ENCODE measurements at regions not wholly inside any gene's neighbourhood (a gene's known extent, or its start where the extent isn't known, plus 50 kb on each side); places are given as distances from the start of the nearest gene placed in this dataset.

DNA sequence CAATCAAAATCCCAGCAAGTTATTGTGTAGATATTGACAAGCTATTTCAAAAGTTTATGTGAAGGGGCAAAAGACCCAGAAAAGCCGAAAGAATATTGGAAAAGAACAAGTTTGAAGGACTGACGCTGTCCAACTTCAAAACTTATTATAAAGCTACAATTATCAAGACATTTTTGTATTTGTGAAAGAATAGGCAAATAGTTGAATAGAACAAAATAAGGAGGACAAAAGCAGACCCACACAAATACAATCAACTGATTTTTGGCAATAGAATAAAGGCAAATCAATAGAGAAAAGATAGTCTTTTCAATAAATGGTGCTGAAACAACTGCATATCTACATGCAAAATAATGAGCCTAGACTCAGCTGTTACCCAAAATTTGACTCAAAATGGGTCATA is 807.7 kb upstream of the CDH6 start:
- Histone ChIP-seq H2AFZ (ENCODE audit: low read depth) (no peak overlapping the region), H3K27ac (ENCODE audit: low read depth in 2 of 2, low read length in 1 of 2) (no peak overlapping the region), H3F3A (replicated peaks; ENCODE audit: insufficient read depth) (no peaks in the 10 kb centered on the region), H3K9ac (no peak overlapping the region), H3K36me3 (replicated peaks in 1 of 2; ENCODE audit: control insufficient read depth in 1 of 2, insufficient read depth in 2 of 2, low read length in 1 of 2) (no peaks in the 10 kb centered on the region), H3K9me3 (no peaks in the 10 kb centered on the region), H3K4me3 (ENCODE audit: low read depth in 2 of 2, low read length in 1 of 2) (no peak overlapping the region), H3K4me2 (no peak overlapping the region), H3K79me2 (ENCODE audit: insufficient read depth) (no peaks in the 10 kb centered on the region), H3K4me1 (ENCODE audit: control insufficient read depth in 1 of 2, insufficient read depth in 2 of 2, low read depth in 1 of 2, low read length in 1 of 2) (no peaks in the 10 kb centered on the region), H3K27me3 (ENCODE audit: insufficient read depth) (no peaks in the 10 kb centered on the region), H4K20me1 (ENCODE audit: insufficient read depth) (no peaks in the 10 kb centered on the region), H3K9me2 (no peaks in the 10 kb centered on the region)
- no peak for DNase-seq
- TF ChIP-seq NRF1 (IDR thresholded peaks at IDR 0.05; ENCODE audit: low read depth, low read length), result no peak
- no peak for TF ChIP-seq SMC3 (IDR thresholded peaks at IDR 0.05; ENCODE audit: low read depth, low read length)
- TF ChIP-seq, protein P1, sequence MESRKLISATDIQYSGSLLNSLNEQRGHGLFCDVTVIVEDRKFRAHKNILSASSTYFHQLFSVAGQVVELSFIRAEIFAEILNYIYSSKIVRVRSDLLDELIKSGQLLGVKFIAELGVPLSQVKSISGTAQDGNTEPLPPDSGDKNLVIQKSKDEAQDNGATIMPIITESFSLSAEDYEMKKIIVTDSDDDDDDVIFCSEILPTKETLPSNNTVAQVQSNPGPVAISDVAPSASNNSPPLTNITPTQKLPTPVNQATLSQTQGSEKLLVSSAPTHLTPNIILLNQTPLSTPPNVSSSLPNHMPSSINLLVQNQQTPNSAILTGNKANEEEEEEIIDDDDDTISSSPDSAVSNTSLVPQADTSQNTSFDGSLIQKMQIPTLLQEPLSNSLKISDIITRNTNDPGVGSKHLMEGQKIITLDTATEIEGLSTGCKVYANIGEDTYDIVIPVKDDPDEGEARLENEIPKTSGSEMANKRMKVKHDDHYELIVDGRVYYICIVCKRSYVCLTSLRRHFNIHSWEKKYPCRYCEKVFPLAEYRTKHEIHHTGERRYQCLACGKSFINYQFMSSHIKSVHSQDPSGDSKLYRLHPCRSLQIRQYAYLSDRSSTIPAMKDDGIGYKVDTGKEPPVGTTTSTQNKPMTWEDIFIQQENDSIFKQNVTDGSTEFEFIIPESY (IDR thresholded peaks at IDR 0.05; ENCODE audit: borderline replicate concordance, low read depth), result no peak
- TF ChIP-seq, protein P2, sequence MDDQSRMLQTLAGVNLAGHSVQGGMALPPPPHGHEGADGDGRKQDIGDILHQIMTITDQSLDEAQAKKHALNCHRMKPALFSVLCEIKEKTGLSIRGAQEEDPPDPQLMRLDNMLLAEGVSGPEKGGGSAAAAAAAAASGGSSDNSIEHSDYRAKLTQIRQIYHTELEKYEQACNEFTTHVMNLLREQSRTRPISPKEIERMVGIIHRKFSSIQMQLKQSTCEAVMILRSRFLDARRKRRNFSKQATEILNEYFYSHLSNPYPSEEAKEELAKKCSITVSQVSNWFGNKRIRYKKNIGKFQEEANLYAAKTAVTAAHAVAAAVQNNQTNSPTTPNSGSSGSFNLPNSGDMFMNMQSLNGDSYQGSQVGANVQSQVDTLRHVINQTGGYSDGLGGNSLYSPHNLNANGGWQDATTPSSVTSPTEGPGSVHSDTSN (IDR thresholded peaks at IDR 0.05), result no peak
- no peak for TF ChIP-seq CHD2 (IDR thresholded peaks at IDR 0.05; ENCODE audit: low read length, partially characterized antibody)
- TF ChIP-seq RAD21 (IDR thresholded peaks at IDR 0.05; ENCODE audit: low read length), result no peak
- no peak for TF ChIP-seq MEF2A (IDR thresholded peaks at IDR 0.05; ENCODE audit: borderline replicate concordance, low read depth)
- TF ChIP-seq, protein P3, sequence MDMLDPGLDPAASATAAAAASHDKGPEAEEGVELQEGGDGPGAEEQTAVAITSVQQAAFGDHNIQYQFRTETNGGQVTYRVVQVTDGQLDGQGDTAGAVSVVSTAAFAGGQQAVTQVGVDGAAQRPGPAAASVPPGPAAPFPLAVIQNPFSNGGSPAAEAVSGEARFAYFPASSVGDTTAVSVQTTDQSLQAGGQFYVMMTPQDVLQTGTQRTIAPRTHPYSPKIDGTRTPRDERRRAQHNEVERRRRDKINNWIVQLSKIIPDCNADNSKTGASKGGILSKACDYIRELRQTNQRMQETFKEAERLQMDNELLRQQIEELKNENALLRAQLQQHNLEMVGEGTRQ (IDR thresholded peaks at IDR 0.05; ENCODE audit: borderline replicate concordance, low read depth, low read length), result no peak
- TF ChIP-seq TAF1 (IDR thresholded peaks at IDR 0.05; ENCODE audit: borderline replicate concordance, low read depth, low read length), result no peak
- ChIA-PET POLR2A (no interaction called here), CTCF (interaction anchor here (0.7 kb wide), 1 partner anchor 92 kb away, joined by 3 read pairs; no protein-coding TSS in a partner anchor)
- 4% methylated on average over 2 of the region's 2 CpGs for WGBS (ENCODE audit: low lambda C conversion rate)

DNA sequence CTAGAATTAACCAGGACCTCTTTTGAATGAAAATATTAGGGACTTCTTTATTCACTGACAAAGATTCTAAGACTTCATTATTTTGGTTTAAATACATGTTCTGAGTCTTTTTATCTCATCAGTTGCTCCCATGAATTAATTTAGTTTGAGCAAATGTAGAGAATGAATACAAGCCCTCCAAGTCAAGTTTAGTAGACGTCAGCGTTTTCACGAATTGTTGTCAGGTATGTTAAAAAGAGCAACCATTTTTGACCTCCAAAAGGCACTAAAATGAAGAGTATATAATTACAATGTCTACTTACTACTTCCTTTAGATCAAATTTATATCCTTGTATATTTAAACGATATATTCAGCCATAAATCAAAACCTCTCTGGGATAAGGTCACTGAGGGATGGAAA is 809.3 kb upstream of the CDH6 start:
- H3K4me2 ChIP-seq, result no peak overlapping the region
- no peaks in the 10 kb centered on the region for H3K79me2 ChIP-seq (ENCODE audit: insufficient read depth)
- no peak for DNase-seq
- CTCF ChIA-PET, result no interaction called here
- H3K27me3 ChIP-seq (ENCODE audit: insufficient read depth), result no peaks in the 10 kb centered on the region
- H3K9me3 ChIP-seq, result no peaks in the 10 kb centered on the region
- H3F3A ChIP-seq (replicated peaks; ENCODE audit: insufficient read depth), result no peaks in the 10 kb centered on the region
- H3K36me3 ChIP-seq (replicated peaks in 1 of 2; ENCODE audit: control insufficient read depth in 1 of 2, insufficient read depth in 2 of 2, low read length in 1 of 2), result no peaks in the 10 kb centered on the region
- H3K9ac ChIP-seq, result no peak overlapping the region
- no peak overlapping the region for H2AFZ ChIP-seq (ENCODE audit: low read depth)
- POLR2A ChIA-PET, result no interaction called here
- H3K9me2 ChIP-seq, result no peaks in the 10 kb centered on the region
- no peaks in the 10 kb centered on the region for H3K4me1 ChIP-seq (ENCODE audit: control insufficient read depth in 1 of 2, insufficient read depth in 2 of 2, low read depth in 1 of 2, low read length in 1 of 2)
- H4K20me1 ChIP-seq (ENCODE audit: insufficient read depth), result no peaks in the 10 kb centered on the region
- H3K4me3 ChIP-seq (ENCODE audit: low read depth in 2 of 2, low read length in 1 of 2), result no peak overlapping the region
- H3K27ac ChIP-seq (ENCODE audit: low read depth in 2 of 2, low read length in 1 of 2), result no peak overlapping the region
- 2% methylated on average over 4 of the region's 4 CpGs for WGBS (ENCODE audit: low lambda C conversion rate)
- TF ChIP-seq NRF1 (IDR thresholded peaks at IDR 0.05; ENCODE audit: low read depth, low read length) (no peak), RCOR1 (IDR thresholded peaks at IDR 0.05; ENCODE audit: low read length) (no peak), CHD2 (IDR thresholded peaks at IDR 0.05; ENCODE audit: low read length, partially characterized antibody) (no peak), ELF1 (IDR thresholded peaks at IDR 0.05) (no peak), YY1 (IDR thresholded peaks at IDR 0.05; ENCODE audit: low read depth) (no peak)
- TF ChIP-seq, protein P1 (IDR thresholded peaks at IDR 0.05; ENCODE audit: borderline replicate concordance, low read depth), result no peak
- TF ChIP-seq, protein P4, sequence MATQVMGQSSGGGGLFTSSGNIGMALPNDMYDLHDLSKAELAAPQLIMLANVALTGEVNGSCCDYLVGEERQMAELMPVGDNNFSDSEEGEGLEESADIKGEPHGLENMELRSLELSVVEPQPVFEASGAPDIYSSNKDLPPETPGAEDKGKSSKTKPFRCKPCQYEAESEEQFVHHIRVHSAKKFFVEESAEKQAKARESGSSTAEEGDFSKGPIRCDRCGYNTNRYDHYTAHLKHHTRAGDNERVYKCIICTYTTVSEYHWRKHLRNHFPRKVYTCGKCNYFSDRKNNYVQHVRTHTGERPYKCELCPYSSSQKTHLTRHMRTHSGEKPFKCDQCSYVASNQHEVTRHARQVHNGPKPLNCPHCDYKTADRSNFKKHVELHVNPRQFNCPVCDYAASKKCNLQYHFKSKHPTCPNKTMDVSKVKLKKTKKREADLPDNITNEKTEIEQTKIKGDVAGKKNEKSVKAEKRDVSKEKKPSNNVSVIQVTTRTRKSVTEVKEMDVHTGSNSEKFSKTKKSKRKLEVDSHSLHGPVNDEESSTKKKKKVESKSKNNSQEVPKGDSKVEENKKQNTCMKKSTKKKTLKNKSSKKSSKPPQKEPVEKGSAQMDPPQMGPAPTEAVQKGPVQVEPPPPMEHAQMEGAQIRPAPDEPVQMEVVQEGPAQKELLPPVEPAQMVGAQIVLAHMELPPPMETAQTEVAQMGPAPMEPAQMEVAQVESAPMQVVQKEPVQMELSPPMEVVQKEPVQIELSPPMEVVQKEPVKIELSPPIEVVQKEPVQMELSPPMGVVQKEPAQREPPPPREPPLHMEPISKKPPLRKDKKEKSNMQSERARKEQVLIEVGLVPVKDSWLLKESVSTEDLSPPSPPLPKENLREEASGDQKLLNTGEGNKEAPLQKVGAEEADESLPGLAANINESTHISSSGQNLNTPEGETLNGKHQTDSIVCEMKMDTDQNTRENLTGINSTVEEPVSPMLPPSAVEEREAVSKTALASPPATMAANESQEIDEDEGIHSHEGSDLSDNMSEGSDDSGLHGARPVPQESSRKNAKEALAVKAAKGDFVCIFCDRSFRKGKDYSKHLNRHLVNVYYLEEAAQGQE (IDR thresholded peaks at IDR 0.05; ENCODE audit: low read depth, low read length), result no peak
- TF ChIP-seq, protein P5, sequence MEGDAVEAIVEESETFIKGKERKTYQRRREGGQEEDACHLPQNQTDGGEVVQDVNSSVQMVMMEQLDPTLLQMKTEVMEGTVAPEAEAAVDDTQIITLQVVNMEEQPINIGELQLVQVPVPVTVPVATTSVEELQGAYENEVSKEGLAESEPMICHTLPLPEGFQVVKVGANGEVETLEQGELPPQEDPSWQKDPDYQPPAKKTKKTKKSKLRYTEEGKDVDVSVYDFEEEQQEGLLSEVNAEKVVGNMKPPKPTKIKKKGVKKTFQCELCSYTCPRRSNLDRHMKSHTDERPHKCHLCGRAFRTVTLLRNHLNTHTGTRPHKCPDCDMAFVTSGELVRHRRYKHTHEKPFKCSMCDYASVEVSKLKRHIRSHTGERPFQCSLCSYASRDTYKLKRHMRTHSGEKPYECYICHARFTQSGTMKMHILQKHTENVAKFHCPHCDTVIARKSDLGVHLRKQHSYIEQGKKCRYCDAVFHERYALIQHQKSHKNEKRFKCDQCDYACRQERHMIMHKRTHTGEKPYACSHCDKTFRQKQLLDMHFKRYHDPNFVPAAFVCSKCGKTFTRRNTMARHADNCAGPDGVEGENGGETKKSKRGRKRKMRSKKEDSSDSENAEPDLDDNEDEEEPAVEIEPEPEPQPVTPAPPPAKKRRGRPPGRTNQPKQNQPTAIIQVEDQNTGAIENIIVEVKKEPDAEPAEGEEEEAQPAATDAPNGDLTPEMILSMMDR (IDR thresholded peaks at IDR 0.05), result no peak
- TF ChIP-seq, protein P3 (IDR thresholded peaks at IDR 0.05; ENCODE audit: borderline replicate concordance, low read depth, low read length), result no peak

All from SK-N-SH (cell line).